GM19240 (cell line): ENCODE measurements at regions not wholly inside any gene's neighbourhood (a gene's known extent, or its start where the extent isn't known, plus 50 kb on each side); places are given as distances from the start of the nearest gene placed in this dataset.
"Not testable (repeated sequence)": the region's sequence is repeated elsewhere in the genome, so short reads cannot be mapped to it uniquely, and the experiment has no call there.

Experiments used
- DNase-seq: peaks from one replicate; pipeline ENCODE4 v3.0.0; 2011; ENCODE audit warnings: low spot score; ENCODE audit not compliant: insufficient read length

GRCh38 chr10:44278837-44279324 lies 106.0 kb downstream of the CXCL12 start:
- no peak for DNase-seq

GRCh38 chr10:44268435-44268948 lies 116.4 kb downstream of the CXCL12 start:
- DNase-seq: not testable (repeated sequence)

- no peak for DNase-seq
Observed at GRCh38 chr10:44267007-44267406, 117.9 kb downstream of the CXCL12 start.

DNA sequence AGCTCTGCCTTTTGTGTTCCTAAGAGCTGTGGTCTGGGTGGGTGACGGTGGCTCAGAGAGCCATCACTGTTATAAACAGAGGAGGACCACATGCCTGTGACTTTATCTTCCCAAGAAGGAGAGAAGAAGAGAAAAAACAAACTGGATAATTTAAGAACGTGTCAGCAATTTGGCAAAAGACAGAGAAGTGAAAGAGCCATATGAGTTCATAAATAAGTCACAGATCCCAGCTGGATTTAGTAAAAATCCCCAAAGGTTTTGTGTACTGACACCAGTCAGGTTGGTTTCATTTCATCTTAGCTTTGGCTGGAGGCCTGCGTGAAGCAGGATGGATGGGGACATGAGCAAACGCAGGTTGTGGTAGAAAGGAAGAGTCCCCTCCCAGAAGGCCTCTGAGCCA lies 120.7 kb downstream of the CXCL12 start:
- no peak for DNase-seq

- DNase-seq: no peak
Observed at GRCh38 chr10:44263771-44264170, 121.1 kb downstream of the CXCL12 start.

- DNase-seq: no peak
Observed at GRCh38 chr10:44262551-44263251, 122.2 kb downstream of the CXCL12 start.

GRCh38 chr10:44261710-44262455 lies 123.0 kb downstream of the CXCL12 start:
- no peak for DNase-seq

GRCh38 chr10:44261296-44261695 lies 123.6 kb downstream of the CXCL12 start:
- DNase-seq: no peak

DNA sequence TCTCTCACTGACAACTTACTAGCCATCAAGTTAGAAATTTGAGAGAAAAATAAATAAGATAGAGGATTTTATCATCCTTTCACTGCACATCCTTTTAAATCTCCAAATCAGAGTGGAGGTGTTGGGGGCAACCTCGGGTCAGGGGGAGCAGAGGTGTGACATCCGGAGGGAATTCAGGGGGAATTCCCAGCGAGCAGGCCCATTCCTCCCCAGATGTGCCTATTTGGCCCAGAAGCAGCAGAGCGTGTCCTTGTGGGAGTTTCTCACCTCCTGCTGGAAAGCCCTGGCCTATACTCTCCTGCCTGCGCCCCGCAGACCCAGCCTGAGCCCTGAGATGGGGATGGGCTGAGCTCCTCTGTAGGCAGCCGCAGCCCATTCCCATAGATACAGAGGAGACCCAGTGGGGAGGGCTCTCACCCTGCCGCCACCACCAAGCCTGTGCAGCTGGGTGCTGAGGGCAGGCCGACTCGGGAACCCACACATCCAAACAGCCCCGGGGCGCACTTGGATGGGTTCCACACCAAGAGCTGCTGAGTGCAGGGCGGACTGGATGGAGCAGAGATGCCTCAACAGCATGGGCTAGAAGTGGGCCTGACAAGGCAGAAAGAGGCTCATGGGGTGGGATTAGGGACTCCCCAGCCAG lies 124.5 kb downstream of the CXCL12 start:
- DNase-seq: no peak

GRCh38 chr10:44259090-44259874 lies 125.6 kb downstream of the CXCL12 start:
- no peak for DNase-seq

DNA sequence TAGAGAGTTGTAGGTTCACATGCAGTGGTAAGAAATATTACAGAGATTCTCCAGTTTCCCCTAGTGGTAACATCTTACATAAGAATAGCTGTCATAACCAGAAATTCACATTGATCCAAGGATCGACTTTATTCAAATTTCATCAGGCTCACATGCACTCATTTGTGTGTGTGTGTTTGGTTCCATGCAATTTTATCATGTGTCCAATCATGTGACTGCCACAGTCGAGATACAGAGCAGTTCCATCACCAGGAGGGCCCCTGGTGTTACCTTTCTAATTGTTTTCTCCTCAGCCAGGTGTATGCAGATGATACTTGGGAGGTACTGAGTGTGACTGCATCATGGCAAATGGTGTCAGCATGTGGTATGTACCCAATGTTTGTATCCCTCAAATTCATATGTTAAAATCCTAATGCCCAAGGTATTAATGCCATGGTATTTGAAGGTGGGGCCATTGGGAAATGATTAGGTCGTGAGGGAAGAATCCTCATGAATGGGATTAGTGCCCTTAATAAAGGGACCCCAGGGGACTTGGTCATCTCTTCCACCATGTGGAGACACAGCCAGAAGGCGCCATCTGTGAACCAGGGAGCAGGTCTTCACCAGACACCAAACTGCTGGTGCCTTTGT lies 126.3 kb downstream of the CXCL12 start:
- no peak for DNase-seq

DNA sequence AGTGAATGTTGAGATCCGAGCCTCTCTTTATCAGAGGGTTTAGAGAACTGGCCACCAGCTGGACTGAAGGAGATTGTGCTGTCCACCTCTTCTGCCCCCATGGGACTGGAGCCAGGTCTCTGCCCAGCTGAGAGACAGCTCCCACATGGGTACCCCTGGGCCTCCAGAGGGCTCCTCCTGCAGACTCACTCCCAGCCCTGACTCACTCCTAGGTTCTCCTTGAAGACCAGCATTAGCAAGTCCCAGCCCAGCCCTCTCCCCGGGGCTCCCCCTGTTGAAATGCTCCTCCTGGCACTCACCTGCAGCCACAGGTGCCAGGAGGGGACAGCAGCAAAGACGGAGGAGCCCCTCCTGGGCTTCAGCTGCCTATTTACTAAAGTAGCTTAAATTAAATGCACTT lies 126.9 kb downstream of the CXCL12 start:
- no peak for DNase-seq

GRCh38 chr10:44253769-44254462 lies 131.0 kb downstream of the CXCL12 start:
- no peak for DNase-seq

- DNase-seq: not testable (repeated sequence)
Observed at GRCh38 chr10:44252631-44253030, 132.3 kb downstream of the CXCL12 start.

GRCh38 chr10:44249933-44250332 lies 135.0 kb downstream of the CXCL12 start:
- not testable (repeated sequence) for DNase-seq

DNA sequence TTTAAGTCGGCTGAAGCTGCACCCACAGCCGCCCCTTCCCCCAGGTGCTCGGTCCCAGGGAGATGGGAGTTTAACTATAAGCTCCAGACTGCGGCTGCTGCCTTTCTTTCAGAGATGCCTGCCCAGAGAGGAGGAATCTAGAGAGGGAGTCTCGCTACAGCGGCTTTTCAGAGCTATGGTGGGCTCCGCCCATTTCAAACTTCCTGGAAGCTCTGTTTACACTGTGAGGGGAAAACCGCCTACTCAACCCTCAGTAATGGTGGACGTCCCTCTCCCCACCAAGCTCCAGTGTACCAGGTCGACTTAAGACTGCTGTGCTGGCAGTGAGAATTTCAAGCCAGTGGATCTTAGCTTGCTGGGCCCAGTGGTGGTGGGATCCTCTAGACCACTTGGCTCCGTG lies 135.4 kb downstream of the CXCL12 start:
- DNase-seq: no peak

DNA sequence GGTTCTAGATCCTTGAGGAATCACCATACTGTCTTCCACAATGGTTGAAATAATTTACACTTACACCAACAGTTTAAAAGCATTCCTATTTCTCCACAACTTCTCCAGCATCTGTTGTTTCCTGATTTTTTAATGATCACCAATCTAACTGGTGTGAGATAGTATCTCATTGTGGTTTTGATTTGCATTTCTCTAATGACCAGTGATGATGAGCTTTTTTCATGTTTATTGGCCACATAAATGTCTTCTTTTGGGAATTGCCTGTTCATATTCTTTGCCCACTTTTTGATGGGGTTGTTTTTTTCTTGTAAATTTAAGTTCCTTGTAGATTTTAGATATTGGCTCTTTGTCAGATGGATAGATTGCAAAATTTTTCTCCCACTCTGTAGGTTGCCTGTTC lies 138.2 kb downstream of the CXCL12 start:
- not testable (repeated sequence) for DNase-seq

DNA sequence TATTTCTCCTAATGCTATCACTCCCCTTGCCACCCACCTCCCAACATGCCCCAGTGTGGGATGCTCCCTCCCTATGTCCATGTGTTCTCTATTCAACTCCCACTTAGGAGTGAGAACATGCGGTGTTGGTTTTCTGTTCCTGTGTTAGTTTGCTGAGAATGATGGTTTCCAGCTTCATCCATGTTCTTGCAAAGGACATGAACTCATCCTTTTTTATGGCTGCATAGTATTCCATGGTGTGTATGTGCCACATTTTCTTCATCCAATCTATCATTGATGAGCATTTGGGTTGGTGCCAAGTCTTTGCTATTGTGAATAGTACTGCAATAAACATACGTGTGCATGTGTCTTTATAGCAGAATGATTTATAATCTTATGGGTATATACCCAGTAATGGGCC lies 138.6 kb downstream of the CXCL12 start:
- DNase-seq: not testable (repeated sequence)

GRCh38 chr10:44245601-44245938 lies 139.3 kb downstream of the CXCL12 start:
- no peak for DNase-seq
